Transverse colon (tissue), 3 donors: ENCODE measurements at regions not wholly inside any gene's neighbourhood (a gene's known extent, or its start where the extent isn't known, plus 50 kb on each side); places are given as distances from the start of the nearest gene placed in this dataset.

Experiments
- EP300 ChIP-seq: sonication (generic); formaldehyde crosslinking; IDR thresholded peaks from one replicate; pipeline ENCODE4 v1.6.1; 2017; ENCODE audit warnings: antibody characterized with exemption, low read depth
- POLR2A ChIP-seq: fragments of 450-650 bp; IDR thresholded peaks from one replicate; pipeline ENCODE4 v1.6.1; 2016; ENCODE audit warnings: antibody characterized with exemption, mild to moderate bottlenecking, moderate library complexity
- POLR2AphosphoS5 ChIP-seq, 3 donors: sonication (generic); formaldehyde crosslinking; IDR thresholded peaks; one replicate each; pipeline ENCODE4 v1.6.1; 2016; ENCODE audit warnings: antibody characterized with exemption in 3 of 3

GRCh38 chr12:69117566-69118266, 121.7 kb upstream of the CPSF6 start:
- no peak for TF ChIP-seq POLR2AphosphoS5 (IDR thresholded peaks at IDR 0.05)
- no peak for TF ChIP-seq EP300
- no peak for TF ChIP-seq POLR2A
